Sigmoid colon (tissue), 6 donors: ENCODE measurements at regions not wholly inside any gene's neighbourhood (a gene's known extent, or its start where the extent isn't known, plus 50 kb on each side); places are given as distances from the start of the nearest gene placed in this dataset.
"Not testable (repeated sequence)": the region's sequence is repeated elsewhere in the genome, so short reads cannot be mapped to it uniquely, and the experiment has no call there.

ENCODE experiments used
- DNase-seq: peaks from one replicate; pipeline ENCODE4 v3.0.0-alpha.2; 2019
- H3K27ac ChIP-seq, 4 donors: fragments of 200-600 bp; sonication (generic); one replicate each; pipeline ENCODE4 v1.5.1; 2016 to 2019; ENCODE audit warnings: mild to moderate bottlenecking in 1 of 4
- H3K27me3 ChIP-seq, 3 donors: fragments of 200-600 bp; sonication (generic); one replicate each; pipeline ENCODE4 v1.5.1; 2019; ENCODE audit warnings: mild to moderate bottlenecking in 1 of 3
- H3K36me3 ChIP-seq, 4 donors: fragments of 200-600 bp; sonication (generic); one replicate each; pipeline ENCODE4 v1.5.1; 2016 to 2019
- H3K4me1 ChIP-seq, 4 donors: fragments of 200-600 bp; sonication (generic); one replicate each; pipeline ENCODE4 v1.5.1; 2017 to 2019
- H3K4me3 ChIP-seq, 4 donors: fragments of 200-600 bp; sonication (generic); one replicate each; pipeline ENCODE4 v1.5.1; 2017 to 2019; ENCODE audit warnings: mild to moderate bottlenecking in 2 of 4, moderate library complexity in 1 of 4
- H3K9me3 ChIP-seq, 4 donors: fragments of 200-600 bp in 3 of 4; sonication (generic) in 3 of 4; one replicate each; pipeline versions ENCODE4 v1.5.1 to v1.6.1; 2013 to 2019
- CTCF ChIP-seq, 4 experiments: fragments of 450-650 bp in 3 of 4; fragments of 200-600 bp in 1 of 4; IDR thresholded peaks; one replicate each; pipeline ENCODE4 v1.5.1; 2016 to 2019; ENCODE audit warnings: antibody characterized with exemption in 4 of 4, mild to moderate bottlenecking in 3 of 4, moderate library complexity in 2 of 4
- EP300 ChIP-seq, 4 donors: sonication (generic); formaldehyde crosslinking; IDR thresholded peaks; one replicate each; pipeline ENCODE4 v1.6.1; 2017; ENCODE audit warnings: antibody characterized with exemption in 4 of 4
- POLR2A ChIP-seq, 2 donors: fragments of 450-650 bp; IDR thresholded peaks; one replicate each; pipeline ENCODE4 v1.6.1; 2016; ENCODE audit warnings: antibody characterized with exemption in 2 of 2, mild to moderate bottlenecking in 2 of 2, moderate library complexity in 2 of 2
- POLR2AphosphoS5 ChIP-seq, 4 donors: sonication (generic); formaldehyde crosslinking; IDR thresholded peaks; one replicate each; pipeline ENCODE4 v1.6.1; 2017; ENCODE audit warnings: antibody characterized with exemption in 4 of 4
- WGBS, 2 donors: extraction: QIAGEN DNeasy Blood & Tissue Kit; methylation state at CpG; one replicate each; pipeline ENCODE4 v1.1.7; 2013; 5-methylcytosine and 5-hydroxymethylcytosine counted together
- intact Hi-C: fragments of 100-400 bp; cut with DNase I; formaldehyde crosslinking; loops from one replicate; pipeline ENCODE4 v1.15.1; 2023
- donor health status: healthy with polysubstance abuse.
- donor health status: healthy.

DNA sequence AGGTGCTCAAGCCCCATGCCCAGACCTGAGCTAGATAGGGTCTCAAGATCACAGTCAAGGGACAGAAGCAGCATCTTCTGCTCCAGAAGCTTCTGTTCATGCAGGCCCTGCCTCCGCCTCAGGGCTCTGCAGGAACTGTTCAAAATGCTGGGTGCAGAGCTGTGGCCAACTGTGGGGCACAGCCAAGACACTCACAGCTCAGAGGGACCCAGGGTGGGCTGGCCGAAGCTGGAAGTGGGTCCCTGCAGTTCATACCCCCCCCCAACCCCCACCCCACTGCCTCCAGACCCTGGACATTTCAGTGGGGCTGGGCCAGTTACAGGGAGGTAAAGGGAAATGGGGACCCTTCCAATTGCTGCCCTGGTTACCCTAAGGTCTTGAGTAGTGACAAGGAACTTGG lies 129.0 kb downstream of the CRYBB2 start:
- no peak overlapping the region for H3K27ac ChIP-seq
- no peak overlapping the region for H3K4me3 ChIP-seq
- peak; percentile 40 for DNase-seq
- WGBS, 2 donors = 75 to 99% methylated on average over 2 of the region's 2 CpGs
- H3K4me1 ChIP-seq = no peaks in the 10 kb centered on the region
- intact Hi-C loops = no loop called here
- peaks cover 6 to 52% (median 20%) of the 10 kb centered on the region in 4 donors for H3K36me3 ChIP-seq
- H3K9me3 ChIP-seq = no peaks in the 10 kb centered on the region
- no peaks in the 10 kb centered on the region for H3K27me3 ChIP-seq
- no peak for TF ChIP-seq POLR2A (IDR thresholded peaks at IDR 0.05)
- TF ChIP-seq POLR2AphosphoS5 (IDR thresholded peaks at IDR 0.05) = no peak
- TF ChIP-seq CTCF (IDR thresholded peaks at IDR 0.05) = no peak
- no peak for TF ChIP-seq EP300 (IDR thresholded peaks at IDR 0.05)

GRCh38 chr22:25348996-25349395 lies 129.6 kb downstream of the CRYBB2 start:
- peaks cover 12 to 58% (median 25%) of the 10 kb centered on the region in 4 donors for H3K36me3 ChIP-seq
- H3K4me1 ChIP-seq, H3K27me3 ChIP-seq, H3K27ac ChIP-seq, H3K9me3 ChIP-seq, H3K4me3 ChIP-seq, intact Hi-C loops: not testable (repeated sequence)
- 90 to 94% methylated on average over 5 of the region's 5 CpGs for WGBS, 2 donors
- peak; percentile 37 for DNase-seq

- TF ChIP-seq POLR2AphosphoS5 (IDR thresholded peaks at IDR 0.05) (no peak), EP300 (IDR thresholded peaks at IDR 0.05) (no peak), CTCF (IDR thresholded peaks at IDR 0.05) (no peak), POLR2A (IDR thresholded peaks at IDR 0.05) (no peak)
- intact Hi-C loops = no loop called here
- H3K27ac ChIP-seq = no peak overlapping the region
- H3K4me3 ChIP-seq = no peak overlapping the region
- peak; percentile 36 for DNase-seq
- H3K9me3 ChIP-seq = no peaks in the 10 kb centered on the region
- H3K36me3 ChIP-seq = peaks cover 18 to 69% (median 31%) of the 10 kb centered on the region in 4 donors
- H3K4me1 ChIP-seq = no peaks in the 10 kb centered on the region
- WGBS, 2 donors = 92% methylated on average over 26 of the region's 26 CpGs
- no peaks in the 10 kb centered on the region for H3K27me3 ChIP-seq
Measured at GRCh38 chr22:25350551-25350971, 131.1 kb downstream of the CRYBB2 start.

DNA sequence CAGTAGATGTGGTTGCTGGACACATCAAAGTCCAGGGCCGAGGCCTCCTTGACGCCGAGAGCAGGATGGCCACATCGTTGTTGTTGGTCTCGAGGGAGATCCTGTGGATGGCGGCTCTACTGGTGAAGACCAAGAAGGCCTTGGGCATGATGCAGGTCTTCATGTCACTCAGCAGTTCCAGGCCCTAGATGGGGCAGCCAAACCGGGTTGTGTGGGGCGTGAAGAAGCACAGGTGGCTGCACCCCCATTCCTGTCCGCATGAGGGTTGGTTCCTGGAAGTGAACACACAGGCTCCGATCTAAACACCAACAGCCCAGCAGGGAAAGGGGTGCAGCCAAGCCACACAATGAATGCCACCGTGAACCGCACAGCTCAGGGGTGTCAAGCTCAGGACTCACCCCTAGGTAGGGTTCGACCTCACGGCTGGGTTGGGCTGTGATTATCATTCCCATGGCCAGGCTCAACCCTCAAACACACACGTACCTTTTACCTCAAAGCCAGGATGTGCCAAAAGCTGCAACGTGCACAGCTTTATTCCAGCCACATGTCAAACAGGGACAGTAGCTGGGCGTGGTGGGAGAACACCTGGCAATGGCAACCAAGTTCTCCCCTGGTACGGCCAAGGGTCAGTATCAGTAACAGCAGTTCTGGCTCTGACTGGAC lies 132.3 kb downstream of the CRYBB2 start:
- intact Hi-C loops = no loop called here
- Histone ChIP-seq H3K4me1 (no peaks in the 10 kb centered on the region), H3K36me3 (peaks cover 18 to 74% (median 31%) of the 10 kb centered on the region in 4 donors), H3K4me3 (no peak overlapping the region), H3K27ac (no peak overlapping the region), H3K27me3 (no peaks in the 10 kb centered on the region), H3K9me3 (no peaks in the 10 kb centered on the region)
- TF ChIP-seq POLR2AphosphoS5 (IDR thresholded peaks at IDR 0.05) = no peak
- DNase-seq = peak; percentile 45
- WGBS, 2 donors = 83 to 93% methylated on average over 18 of the region's 18 CpGs

DNA sequence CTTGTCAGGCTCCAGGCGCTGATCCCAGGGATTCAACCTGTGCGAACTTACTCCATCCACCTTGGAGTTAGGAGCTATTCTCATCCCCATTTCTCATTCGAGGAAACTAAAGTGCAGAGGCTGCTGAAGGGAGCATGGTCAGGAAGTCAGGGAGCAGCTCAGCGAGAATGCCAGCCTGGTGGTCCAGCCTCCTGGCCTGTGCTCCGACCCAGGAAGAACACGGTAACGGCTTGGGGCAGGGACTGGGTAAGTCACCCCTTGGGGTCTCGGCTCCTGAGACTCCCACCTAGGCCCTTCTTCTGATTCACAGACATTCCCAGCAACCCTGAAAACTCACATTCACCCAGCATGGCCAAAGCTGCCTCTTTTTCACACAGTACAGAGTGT lies 132.8 kb downstream of the CRYBB2 start:
- TF ChIP-seq CTCF (IDR thresholded peaks at IDR 0.05) (no peak), EP300 (IDR thresholded peaks at IDR 0.05) (no peak), POLR2AphosphoS5 (IDR thresholded peaks at IDR 0.05) (no peak), POLR2A (IDR thresholded peaks at IDR 0.05) (no peak)
- WGBS, 2 donors = 94 to 96% methylated on average over 8 of the region's 8 CpGs
- Histone ChIP-seq H3K36me3 (peaks cover 18 to 74% (median 34%) of the 10 kb centered on the region in 4 donors), H3K4me1 (no peaks in the 10 kb centered on the region), H3K27ac (no peak overlapping the region), H3K9me3 (no peaks in the 10 kb centered on the region), H3K27me3 (no peaks in the 10 kb centered on the region), H3K4me3 (no peak overlapping the region)
- peak; percentile 38 for DNase-seq
- intact Hi-C loops = no loop called here
